Kasumi-1 (cell line): ENCODE measurements at regions not wholly inside any gene's neighbourhood (a gene's known extent, or its start where the extent isn't known, plus 50 kb on each side); places are given as distances from the start of the nearest gene placed in this dataset.
"Not testable (repeated sequence)": the region's sequence is repeated elsewhere in the genome, so short reads cannot be mapped to it uniquely, and the experiment has no call there.

Experiments used
- DNase-seq, 2 experiments: peaks; one replicate each; lab custom pipeline; 2025; lab: John Stamatoyannopoulos, UW

GRCh38 chr1:239112101-239112935, 274.1 kb upstream of the CHRM3 start:
- no peak for DNase-seq

- no peak for DNase-seq
Measured at GRCh38 chr1:239107676-239108075, 278.7 kb upstream of the CHRM3 start.

- not testable (repeated sequence) for DNase-seq
Measured at GRCh38 chr1:239106689-239107088, 279.7 kb upstream of the CHRM3 start.

- DNase-seq = peak; percentile 15 to 39
Measured at GRCh38 chr1:239098400-239099037, 287.8 kb upstream of the CHRM3 start.

- DNase-seq = no peak
Measured at GRCh38 chr1:239091537-239091936, 294.8 kb upstream of the CHRM3 start.

- DNase-seq = no peak
Measured at GRCh38 chr1:239084459-239085080, 301.8 kb upstream of the CHRM3 start.

- not testable (repeated sequence) for DNase-seq
Measured at GRCh38 chr1:239081947-239082346, 304.4 kb upstream of the CHRM3 start.

GRCh38 chr1:239067480-239067879, 318.9 kb upstream of the CHRM3 start:
- DNase-seq = no peak

- DNase-seq = no peak
Measured at GRCh38 chr1:239067058-239067457, 319.3 kb upstream of the CHRM3 start.

- no peak for DNase-seq
Measured at GRCh38 chr1:239061770-239062169, 324.6 kb upstream of the CHRM3 start.

GRCh38 chr1:239058190-239058589, 328.2 kb upstream of the CHRM3 start:
- no peak for DNase-seq

- no peak for DNase-seq
Measured at GRCh38 chr1:239056940-239057339, 329.4 kb upstream of the CHRM3 start.

GRCh38 chr1:239053279-239053678, 333.1 kb upstream of the CHRM3 start:
- no peak for DNase-seq

- no peak for DNase-seq
Measured at GRCh38 chr1:239049571-239049970, 336.8 kb upstream of the CHRM3 start.

GRCh38 chr1:239044829-239045228, 341.5 kb upstream of the CHRM3 start:
- no peak for DNase-seq

- no peak for DNase-seq
Measured at GRCh38 chr1:239040523-239040922, 345.8 kb upstream of the CHRM3 start.

- DNase-seq = no peak
Measured at GRCh38 chr1:239031310-239031709, 355.1 kb upstream of the CHRM3 start.

GRCh38 chr1:239025997-239026694, 360.2 kb upstream of the CHRM3 start:
- DNase-seq = no peak

- DNase-seq = no peak
Measured at GRCh38 chr1:239025223-239025622, 361.1 kb upstream of the CHRM3 start.

- no peak for DNase-seq
Measured at GRCh38 chr1:239023732-239024360, 362.5 kb upstream of the CHRM3 start.

- no peak for DNase-seq
Measured at GRCh38 chr1:239016337-239016736, 370.0 kb upstream of the CHRM3 start.

GRCh38 chr1:239011382-239011781, 375.0 kb upstream of the CHRM3 start:
- no peak for DNase-seq
